Ascending aorta (tissue), 2 donors: ENCODE measurements at regions not wholly inside any gene's neighbourhood (a gene's known extent, or its start where the extent isn't known, plus 50 kb on each side); places are given as distances from the start of the nearest gene placed in this dataset.

Experiments used
- DNase-seq, 2 donors: peaks; one replicate each; pipeline ENCODE4 v3.0.0-alpha.2; 2019; ENCODE audit warnings: low spot score in 2 of 2
- H3K27ac ChIP-seq, 2 donors: fragments of 200-600 bp; sonication (generic); one replicate each; pipeline ENCODE4 v1.5.1; 2016 to 2017; ENCODE audit warnings: mild to moderate bottlenecking in 1 of 2
- H3K27me3 ChIP-seq: fragments of 200-600 bp; sonication (generic); one replicate; pipeline ENCODE4 v1.5.1; 2017
- H3K36me3 ChIP-seq, 2 donors: fragments of 200-600 bp; sonication (generic); one replicate each; pipeline ENCODE4 v1.5.1; 2016
- H3K4me1 ChIP-seq, 2 donors: fragments of 200-600 bp; sonication (generic); one replicate each; pipeline ENCODE4 v1.5.1; 2016 to 2017; ENCODE audit warnings: mild to moderate bottlenecking in 1 of 2
- H3K4me3 ChIP-seq, 2 donors: fragments of 200-600 bp; sonication (generic); one replicate each; pipeline ENCODE4 v1.5.1; 2016 to 2017; ENCODE audit warnings: mild to moderate bottlenecking in 1 of 2
- H3K9me3 ChIP-seq, 2 donors: fragments of 200-600 bp; sonication (generic); one replicate each; pipeline ENCODE4 v1.5.1; 2016
- CTCF ChIP-seq, 3 experiments: fragments of 200-600 bp in 2 of 3; fragments of 450-650 bp in 1 of 3; sonication (generic) in 2 of 3; IDR thresholded peaks; one replicate each; pipeline ENCODE4 v1.5.1; 2016 to 2019; ENCODE audit warnings: antibody characterized with exemption in 3 of 3, mild to moderate bottlenecking in 1 of 3, moderate library complexity in 1 of 3
- intact Hi-C: fragments of 100-400 bp; cut with DNase I; formaldehyde crosslinking; loops from one replicate; pipeline ENCODE4 v1.15.1; 2023

DNA sequence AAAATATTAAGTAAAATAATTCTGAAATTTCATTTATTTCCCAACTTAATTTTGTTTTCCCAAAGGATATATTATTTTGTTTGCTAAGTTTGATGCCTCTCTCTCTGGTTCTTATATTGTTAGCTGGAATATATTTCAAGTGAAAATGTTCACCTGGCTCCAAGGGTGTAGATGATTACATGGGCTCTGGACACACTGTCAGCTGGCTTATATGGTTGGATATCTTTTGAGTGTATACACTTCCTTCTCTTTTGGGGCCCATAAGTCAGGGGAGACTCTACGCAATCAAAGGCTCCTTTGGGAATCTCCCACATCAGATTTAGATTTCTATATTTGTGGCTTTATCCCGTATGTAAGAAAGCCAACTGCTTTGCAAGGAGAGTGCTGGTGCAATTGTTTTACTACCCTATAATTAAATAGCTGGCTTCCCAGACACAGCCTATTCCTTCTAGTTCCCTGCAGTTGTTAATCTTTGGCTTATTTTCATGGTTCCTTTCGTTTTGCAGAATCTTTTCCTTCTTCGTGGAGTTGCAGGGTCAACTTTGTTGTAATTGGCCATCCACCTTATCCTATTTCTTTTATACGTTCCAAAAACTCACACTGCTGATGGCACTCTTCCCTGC, 225.7 kb downstream of the DPH6 start:
- intact Hi-C loops: no loop called here
- H3K9me3 ChIP-seq: no peaks in the 10 kb centered on the region
- H3K36me3 ChIP-seq: no peaks in the 10 kb centered on the region
- H3K4me1 ChIP-seq: peaks cover 0 to 7% of the 10 kb centered on the region in 2 donors
- no peak overlapping the region for H3K27ac ChIP-seq
- H3K4me3 ChIP-seq: no peak overlapping the region
- no peak for TF ChIP-seq CTCF (IDR thresholded peaks at IDR 0.05)
- DNase-seq: no peak
- H3K27me3 ChIP-seq: no peaks in the 10 kb centered on the region

DNA sequence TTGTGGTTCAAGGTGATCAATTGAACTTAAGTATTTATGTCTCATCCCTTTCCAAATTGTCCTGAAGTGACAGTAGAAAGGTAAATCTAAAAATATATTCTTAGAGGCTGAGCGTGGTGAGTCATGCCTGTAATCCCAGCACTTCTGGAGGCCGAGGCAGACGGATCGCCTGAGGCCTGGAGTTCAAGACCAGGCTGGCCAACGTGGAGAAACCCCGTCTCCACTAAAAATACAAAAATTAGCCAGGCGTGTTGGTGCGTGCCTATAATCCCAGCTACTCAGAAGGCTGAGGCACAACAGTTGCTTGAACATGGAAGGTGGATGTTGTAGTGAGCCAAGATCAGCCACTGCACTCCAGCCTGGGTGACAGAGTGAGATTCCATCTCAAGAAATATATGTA, 226.6 kb downstream of the DPH6 start:
- H3K4me1 ChIP-seq: peaks cover 0 to 7% of the 10 kb centered on the region in 2 donors
- TF ChIP-seq CTCF (IDR thresholded peaks at IDR 0.05): no peak
- no peaks in the 10 kb centered on the region for H3K27me3 ChIP-seq
- intact Hi-C loops: no loop called here
- DNase-seq: no peak
- no peaks in the 10 kb centered on the region for H3K36me3 ChIP-seq
- H3K4me3 ChIP-seq: no peak overlapping the region
- no peak overlapping the region for H3K27ac ChIP-seq
- H3K9me3 ChIP-seq: no peaks in the 10 kb centered on the region

- Histone ChIP-seq H3K4me1 (peaks cover 0 to 7% of the 10 kb centered on the region in 2 donors), H3K36me3 (no peaks in the 10 kb centered on the region)
- intact Hi-C loops: no loop called here
Measured at GRCh38 chr15:35317217-35317616, 228.7 kb downstream of the DPH6 start.

DNA sequence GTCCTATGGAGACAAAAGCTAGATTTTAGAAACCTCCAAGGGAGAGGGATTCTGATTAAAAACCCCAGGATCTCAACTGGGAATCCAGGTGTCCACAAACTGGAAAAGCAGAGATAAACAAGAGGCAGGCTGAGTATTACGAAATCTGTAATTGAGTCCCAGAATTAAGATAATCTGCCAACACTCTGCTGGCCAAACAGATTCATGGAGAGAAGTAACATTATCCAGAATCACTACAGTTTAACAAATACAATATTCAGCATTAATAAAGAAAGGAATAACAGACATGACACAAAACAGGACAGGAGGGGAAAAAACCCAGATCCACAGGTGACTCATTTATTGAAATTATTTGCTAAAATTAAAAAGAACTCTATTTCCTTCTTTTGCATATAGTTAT, 227.2 kb upstream of the NANOGP8 start:
- no peaks in the 10 kb centered on the region for H3K27me3 ChIP-seq
- H3K4me1 ChIP-seq: peaks cover 0 to 15% of the 10 kb centered on the region in 2 donors
- intact Hi-C loops: no loop called here
- H3K27ac ChIP-seq: no peak overlapping the region
- H3K4me3 ChIP-seq: no peak overlapping the region
- H3K36me3 ChIP-seq: no peaks in the 10 kb centered on the region
- TF ChIP-seq CTCF (IDR thresholded peaks at IDR 0.05): no peak
- no peak for DNase-seq
- no peaks in the 10 kb centered on the region for H3K9me3 ChIP-seq

More at GRCh38 chr15:35317217-35317616, 228.7 kb downstream of the DPH6 start:
- Histone ChIP-seq H3K9me3 (no peaks in the 10 kb centered on the region), H3K27ac (no peak overlapping the region), H3K27me3 (no peaks in the 10 kb centered on the region), H3K4me3 (no peak overlapping the region)
- TF ChIP-seq CTCF (IDR thresholded peaks at IDR 0.05): no peak
- DNase-seq: no peak

DNA sequence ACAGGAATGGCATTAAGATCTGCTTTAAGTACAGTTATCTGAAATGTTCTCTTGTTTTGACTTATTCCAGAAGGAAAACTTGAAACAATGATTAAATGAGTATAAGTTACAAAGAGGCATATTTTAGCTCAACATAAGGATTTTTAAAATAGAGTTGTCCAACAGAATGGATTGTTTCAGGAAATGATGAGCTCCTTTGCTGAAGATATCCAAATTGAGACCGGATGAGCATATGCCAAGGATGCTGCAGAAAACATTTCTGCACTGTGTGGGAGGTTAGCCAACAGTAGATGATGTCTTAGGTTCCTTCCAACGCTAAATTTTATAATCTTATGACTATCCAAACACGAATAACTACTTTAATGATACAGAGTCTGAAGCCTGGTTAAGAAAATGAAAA, 226.5 kb upstream of the NANOGP8 start:
- no peaks in the 10 kb centered on the region for H3K27me3 ChIP-seq
- no peak overlapping the region for H3K4me3 ChIP-seq

More for the DNA sequence above, 226.5 kb upstream of the NANOGP8 start:
- DNase-seq: no peak
- H3K4me1 ChIP-seq: peaks cover 4 to 21% of the 10 kb centered on the region in 2 donors
- no peaks in the 10 kb centered on the region for H3K9me3 ChIP-seq
- intact Hi-C loops: no loop called here
- H3K36me3 ChIP-seq: no peaks in the 10 kb centered on the region
- no peak overlapping the region for H3K27ac ChIP-seq
- TF ChIP-seq CTCF (IDR thresholded peaks at IDR 0.05): no peak
